ENCODE measurements at regions not wholly inside any gene's neighbourhood (a gene's known extent, or its start where the extent isn't known, plus 50 kb on each side); places are given as distances from the start of the nearest gene placed in this dataset.
"Not testable (repeated sequence)": the region's sequence is repeated elsewhere in the genome, so short reads cannot be mapped to it uniquely, and the experiment has no call there.

DNA sequence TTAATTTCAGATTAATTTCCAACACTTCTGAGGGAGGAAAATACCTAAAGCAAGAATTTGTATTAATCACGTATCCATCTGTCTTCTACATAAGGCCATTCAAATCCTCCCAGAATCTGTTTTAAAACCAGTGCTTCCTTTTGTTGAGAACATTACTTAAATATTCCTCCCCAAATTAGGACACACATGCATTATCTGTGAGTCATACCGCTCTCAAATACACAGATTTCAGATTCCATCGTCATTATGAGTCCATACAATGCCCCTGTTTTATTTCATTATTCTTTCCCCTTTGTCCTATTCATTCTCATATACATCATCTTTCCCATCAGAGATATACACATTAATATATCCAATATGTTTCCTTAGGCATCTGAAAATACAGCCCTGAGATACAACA, 57.3 kb upstream of the PRSS12 start:
- DNase-seq (ENCODE audit: low read depth in 2 of 2, low spot score in 1 of 2), result no peak

DNA sequence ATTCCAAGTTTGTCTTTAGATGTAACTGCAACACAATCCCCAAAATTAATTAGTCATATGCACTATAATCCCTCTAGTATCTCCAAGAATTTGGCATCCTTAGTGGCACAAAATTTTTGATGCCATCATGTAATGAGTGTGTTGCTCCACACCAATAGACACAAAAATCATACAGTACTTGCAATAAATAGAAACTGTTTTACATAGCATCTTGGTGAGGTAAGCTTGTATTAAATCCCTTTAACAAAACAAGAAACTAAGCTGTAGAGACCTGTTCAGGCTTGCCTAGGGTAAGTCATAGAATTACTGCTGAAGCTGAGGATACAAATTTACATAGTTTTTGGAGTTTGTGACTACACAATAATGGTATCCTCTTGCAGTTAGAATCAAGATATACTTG, 64.5 kb upstream of the PRSS12 start:
- DNase-seq (ENCODE audit: low read depth in 2 of 2, low spot score in 1 of 2), result no peak

DNA sequence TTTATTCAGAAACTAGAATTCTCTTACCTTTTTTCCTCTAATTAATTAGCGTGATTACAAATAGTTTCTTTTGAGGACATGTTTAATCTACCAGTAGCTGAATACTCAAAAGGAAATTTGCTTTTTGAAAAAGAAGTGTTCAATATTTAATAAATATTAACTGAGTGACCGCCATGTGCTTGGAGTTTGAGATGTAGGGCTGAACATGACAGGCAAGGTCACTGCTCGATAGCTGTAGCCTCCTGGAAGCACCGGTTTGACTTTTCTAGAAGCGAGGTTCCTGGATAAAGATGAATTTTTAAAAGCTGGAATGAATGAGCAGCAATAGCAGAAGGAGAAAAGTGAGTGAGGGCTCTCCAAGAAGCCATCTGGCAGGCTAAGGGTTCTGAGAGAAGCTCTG, 65.0 kb upstream of the PRSS12 start:
- not testable (repeated sequence) for DNase-seq (ENCODE audit: low read depth in 2 of 2, low spot score in 1 of 2)

DNA sequence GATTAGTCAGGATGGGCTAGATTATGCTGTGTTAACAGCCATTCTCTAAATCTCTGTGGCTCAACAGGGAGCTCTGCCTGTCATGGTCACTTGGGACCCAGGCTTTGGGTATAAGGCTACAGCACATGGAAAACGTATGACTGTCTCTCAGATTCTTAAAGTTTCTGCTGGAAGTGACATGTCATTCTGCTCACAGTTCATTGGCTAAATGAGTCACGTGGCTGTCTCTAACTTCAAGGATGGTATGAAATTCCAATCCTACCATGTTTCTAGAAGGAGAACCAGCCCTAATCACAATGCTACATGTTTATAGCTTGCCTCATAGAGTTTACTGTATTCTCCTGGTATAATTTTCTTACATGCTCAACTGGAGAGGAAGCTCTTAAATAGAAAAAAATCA, 65.6 kb upstream of the PRSS12 start:
- not testable (repeated sequence) for DNase-seq (ENCODE audit: low read depth in 2 of 2, low spot score in 1 of 2)

DNA sequence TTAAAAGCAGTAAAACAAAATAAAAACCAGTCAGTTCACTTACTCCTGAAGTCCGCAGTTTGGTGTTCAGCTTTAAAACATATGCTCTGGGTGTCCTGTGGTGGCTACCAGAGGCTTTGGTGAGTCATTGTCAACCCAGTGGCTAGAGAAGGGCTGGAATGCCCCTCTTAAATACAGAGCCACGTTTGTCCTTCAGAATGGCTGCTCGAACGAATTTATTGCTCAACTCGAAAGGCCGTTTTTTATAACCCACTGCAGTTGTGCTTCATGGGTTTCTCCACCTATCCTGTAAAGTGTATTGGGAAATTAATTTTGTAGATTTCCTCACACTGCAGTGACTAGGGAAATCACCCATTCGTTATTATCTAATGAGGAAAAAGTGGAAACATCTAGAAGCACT, 66.8 kb upstream of the PRSS12 start:
- DNase-seq (ENCODE audit: low read depth in 2 of 2, low spot score in 1 of 2), result not testable (repeated sequence)

DNA sequence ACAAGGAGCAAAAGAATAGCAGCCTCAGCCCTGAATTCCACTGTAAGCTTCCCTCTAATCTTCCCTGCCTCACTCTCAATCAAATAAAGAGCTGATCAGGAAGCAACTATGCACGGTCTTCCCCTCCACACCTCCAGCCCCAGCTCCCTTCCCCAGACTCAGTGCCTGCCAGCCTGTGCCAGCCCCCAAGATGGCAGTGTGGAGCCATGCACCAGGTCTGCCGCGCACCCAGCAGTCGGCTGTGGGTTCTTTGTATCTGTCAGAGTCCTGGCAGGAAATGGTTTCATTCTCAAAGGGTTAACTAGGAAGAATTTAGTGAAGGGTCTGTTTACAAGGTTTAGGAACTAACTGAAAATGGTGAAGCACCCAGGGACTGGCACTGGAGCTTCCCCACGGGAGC, 71.3 kb upstream of the PRSS12 start:
- DNase-seq (ENCODE audit: low read depth in 2 of 2, low spot score in 1 of 2), result not testable (repeated sequence)

DNA sequence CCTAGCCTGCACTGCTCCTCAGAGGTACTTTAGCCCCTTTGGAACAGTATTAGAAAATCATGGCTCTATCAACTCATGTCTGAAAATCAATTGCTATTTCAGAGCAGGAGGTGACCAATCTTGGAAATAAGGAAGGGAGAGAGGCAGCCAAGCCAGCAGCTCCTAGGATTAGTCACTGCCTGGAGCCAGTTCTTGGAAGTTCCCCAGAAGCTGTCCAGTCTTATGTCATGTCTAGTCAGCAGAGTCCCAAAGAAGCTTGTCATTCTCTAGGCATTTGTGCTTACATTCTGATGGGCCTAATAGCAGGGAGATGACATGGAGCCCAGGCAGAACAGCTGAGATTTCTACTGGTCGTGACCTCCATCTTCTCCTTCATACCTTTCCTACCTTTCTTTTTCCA, 76.1 kb upstream of the PRSS12 start:
- not testable (repeated sequence) for DNase-seq (ENCODE audit: low read depth in 2 of 2, low spot score in 1 of 2)

DNA sequence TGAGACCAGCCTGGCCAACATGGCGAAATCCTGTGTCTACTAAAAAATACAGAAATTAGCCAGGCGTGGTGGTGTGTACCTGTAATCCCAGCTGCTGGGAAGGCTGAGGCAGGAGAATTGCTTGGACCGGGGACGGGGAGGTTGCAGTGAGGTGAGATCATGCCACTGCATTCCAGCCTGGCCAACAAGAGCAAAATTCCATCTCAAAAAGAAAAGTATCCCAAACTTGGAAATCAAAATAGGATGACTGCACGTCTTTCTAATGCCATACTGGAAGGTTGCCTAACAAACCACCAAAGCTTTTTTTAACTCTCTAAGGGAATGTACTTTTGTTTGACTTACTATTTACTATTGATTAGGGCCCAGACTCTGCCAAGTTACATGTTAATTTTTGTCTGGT, 79.6 kb upstream of the PRSS12 start:
- not testable (repeated sequence) for DNase-seq (ENCODE audit: low read depth in 2 of 2, low spot score in 1 of 2)

DNA sequence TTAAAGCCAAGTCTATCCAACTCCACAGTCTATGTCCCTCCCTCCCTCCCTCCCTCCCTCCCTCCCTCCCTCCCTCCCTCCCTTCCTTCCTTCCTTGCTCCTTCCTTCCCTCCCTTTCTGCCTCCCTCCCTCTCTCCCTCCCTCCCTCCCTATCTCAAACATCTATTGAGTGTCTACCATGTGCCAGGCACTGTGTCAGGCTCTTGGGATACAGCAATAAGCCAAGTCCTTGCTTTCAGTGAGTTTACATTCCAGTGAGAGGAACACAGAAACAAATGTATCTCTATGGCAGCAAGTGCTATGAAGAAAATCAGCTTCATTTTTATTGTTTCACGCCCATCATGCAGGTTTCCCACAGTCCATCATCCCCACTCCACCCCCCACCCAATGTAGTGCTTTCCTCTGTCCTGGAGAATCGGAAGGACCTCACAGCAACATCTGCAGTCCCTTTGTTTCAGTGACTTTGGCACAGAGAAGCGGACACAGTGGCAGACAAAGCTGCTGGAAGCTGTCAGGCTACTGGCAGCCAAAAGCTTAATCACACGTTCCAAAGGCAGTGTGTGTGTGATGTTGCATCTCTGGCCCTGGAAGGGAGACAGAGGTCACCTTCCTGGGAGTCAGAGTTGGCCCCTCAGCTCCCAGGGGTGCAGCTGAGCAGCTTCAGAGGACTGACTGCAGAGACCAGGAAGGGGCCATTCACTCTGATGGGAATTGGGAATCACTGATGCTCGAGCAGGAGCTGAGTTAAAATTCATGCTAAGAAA, 81.0 kb upstream of the PRSS12 start:
- DNase-seq (ENCODE audit: low read depth in 2 of 2, low spot score in 1 of 2), result not testable (repeated sequence)

DNA sequence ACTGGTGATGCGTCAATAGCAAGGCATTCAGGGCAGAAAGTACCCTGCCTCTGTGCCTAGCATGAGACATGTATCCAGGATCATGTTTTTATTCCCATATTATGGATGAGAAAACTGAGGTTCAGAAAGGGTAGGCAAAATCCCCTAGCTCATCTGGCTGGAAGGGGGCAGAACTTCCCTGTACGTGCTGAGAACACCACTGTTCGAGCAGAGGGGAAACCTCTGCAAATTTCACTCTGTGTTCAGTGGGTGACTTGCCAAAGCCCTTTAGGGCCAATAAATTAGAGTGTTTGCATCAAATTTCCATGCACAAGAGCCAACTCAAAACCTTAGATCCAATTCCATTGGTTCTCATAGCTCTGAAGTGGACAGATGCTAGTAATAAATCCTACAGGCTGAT, 82.6 kb upstream of the PRSS12 start:
- not testable (repeated sequence) for DNase-seq (ENCODE audit: low read depth in 2 of 2, low spot score in 1 of 2)

DNA sequence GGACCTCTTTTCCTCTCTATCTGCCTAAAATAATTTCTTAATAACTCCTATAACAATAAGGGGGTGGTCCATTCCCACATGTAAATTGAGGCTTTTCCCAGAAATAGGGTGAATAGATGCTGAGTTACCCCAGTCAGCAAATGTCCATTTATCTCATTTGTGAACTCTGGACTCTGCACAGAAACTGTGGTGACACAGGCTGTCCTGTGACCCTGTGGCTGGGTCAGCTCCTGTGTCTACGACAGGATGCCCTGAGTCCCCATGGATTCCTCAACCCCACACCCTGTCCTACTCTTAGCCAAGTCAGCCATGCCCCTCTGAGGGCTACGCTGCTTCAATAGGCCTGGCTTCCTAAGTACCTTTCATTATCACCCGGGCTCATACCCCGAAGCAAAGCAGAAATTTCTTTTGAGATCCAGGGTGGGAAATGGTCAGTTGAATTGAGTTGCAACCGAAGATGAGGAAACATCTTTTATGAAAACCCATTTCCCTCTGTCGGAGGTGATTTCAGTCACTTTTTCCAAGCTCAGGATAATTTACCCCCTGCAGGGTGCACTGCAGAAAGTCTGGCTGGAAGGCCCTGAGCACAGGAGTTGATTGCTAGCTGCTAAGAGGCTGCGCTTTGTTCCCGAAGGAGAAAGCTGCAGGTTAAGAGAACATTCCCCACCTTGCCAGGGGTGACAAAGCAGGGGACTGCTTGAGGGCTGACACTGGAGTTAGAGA, 89.5 kb upstream of the PRSS12 start:
- not testable (repeated sequence) for DNase-seq (ENCODE audit: low read depth in 2 of 2, low spot score in 1 of 2)

DNA sequence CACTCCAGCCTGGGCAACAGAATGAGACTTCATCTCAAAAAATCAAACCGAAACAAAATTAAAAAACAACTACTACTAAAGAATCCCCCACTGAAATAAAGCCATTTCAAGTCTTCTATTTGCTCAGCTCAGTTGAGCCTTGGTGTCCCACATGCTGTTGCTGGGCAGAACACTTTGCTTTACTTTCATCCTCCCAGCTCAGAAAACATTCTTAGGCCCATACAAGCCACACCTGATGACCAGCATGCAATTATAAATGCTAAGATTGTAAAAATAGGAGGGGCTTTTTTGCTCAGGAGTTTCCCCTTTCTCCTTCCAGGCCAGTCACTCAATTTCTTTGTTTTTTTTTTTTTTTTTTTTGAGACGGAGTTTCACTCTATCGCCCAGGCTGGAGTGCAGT, 94.6 kb upstream of the PRSS12 start:
- not testable (repeated sequence) for DNase-seq (ENCODE audit: low read depth in 2 of 2, low spot score in 1 of 2)

DNA sequence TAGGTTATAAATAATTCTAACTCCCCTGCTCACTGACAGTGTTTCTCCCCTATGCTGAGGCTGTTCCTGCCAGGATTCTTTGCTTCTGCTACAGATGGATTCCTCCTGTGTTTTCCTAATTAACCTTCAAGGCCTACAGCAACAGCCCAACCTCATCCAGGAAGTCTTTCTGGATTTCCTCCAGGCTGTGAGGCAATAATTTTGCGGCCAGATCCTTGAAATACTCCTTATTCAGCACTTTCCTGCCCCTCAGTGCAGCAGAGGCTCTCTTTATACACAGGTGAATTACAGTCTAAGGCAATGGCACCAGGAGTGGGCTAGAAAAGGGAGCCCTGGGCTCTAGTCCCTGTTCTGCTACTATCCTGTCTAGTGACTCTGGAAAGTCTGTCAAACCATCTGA, 102.1 kb upstream of the PRSS12 start:
- DNase-seq (ENCODE audit: low read depth in 2 of 2, low spot score in 1 of 2), result not testable (repeated sequence)

DNA sequence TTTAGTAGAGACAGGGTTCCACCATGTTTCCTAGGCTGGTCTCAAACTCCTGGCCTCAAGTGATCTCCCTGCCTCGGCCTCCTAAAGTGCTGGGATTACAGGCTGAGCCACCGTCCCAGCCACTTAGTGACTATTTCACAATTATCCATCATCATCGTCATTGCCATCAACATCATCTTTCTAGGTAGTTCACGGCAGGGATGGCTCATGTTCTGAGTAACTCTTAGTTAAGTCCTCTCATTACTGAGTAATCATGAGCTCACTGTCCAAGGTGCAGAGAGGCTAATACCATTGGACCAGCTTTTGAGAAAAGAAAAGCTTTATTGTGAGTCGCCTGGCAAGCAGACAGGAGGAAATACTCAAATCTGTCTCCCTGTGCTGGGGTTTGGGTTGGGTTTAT, 108.6 kb upstream of the PRSS12 start:
- not testable (repeated sequence) for DNase-seq (ENCODE audit: low read depth in 2 of 2, low spot score in 1 of 2)

DNA sequence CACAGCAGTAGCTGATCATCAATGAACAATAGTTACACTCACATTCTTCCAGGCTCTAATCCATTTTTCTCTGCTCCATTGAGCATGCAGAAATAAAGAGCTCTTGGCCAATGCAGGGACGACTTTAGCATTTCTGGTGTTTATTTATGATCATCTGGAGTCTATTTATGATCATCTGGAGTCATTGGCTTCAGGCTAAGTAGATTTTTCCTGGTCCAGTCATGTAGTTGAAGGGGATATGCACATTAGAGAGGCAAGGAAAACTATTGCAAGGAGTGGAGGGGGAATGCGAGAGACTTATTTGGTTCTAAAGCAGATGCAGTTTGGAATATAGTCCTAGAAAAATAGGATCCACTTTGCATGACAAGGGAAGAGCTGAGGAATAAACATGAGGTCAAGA, 113.0 kb upstream of the PRSS12 start:
- DNase-seq (ENCODE audit: low read depth in 2 of 2, low spot score in 1 of 2), result not testable (repeated sequence)

DNA sequence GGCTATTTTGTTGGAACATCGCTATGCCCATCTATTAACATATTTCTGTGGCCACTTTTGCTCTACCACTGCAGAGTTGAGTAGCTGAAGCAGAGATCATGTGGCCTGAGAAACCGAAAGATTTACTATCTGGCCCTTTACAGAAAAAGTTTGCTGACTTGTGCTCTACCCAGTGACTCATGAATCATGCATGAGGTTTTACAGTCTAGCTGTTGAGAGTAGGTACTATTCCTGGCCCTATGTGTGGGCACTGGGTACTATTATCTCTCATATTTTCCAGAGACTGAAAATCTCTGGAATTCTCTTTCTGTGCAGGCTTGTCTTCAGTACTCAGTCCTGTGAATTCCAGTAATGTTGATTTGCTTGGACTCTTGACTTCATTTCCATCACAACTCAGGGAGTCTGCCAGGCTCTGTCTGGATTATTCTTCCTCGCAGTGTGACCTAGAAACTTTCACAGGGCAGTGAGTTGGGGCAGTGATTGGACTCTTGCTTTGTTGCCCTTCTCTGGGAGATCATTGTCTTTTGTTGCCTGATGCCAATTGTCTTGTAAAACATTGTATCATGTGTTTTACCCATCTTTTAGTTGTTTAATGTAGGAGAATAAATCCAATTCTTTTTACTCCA, 121.3 kb upstream of the PRSS12 start:
- not testable (repeated sequence) for DNase-seq (ENCODE audit: low read depth in 2 of 2, low spot score in 1 of 2)

DNA sequence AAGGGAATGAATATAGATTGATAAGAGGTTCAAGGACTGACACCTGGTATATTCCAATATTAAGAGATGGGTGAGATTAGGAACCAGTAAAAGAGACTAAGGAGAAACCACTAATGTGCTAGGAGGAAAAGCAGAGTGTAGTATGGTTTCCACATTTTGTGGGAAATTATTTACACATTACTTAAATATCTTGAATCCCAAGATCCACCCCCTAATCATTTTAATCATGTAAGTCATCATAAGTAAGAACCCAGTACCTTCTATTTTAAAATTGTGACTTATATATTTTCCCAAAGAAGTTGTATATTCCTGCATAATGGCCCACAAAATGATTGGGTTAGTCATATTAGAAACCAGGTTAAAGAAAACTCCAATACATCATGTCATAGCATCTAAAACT, 122.0 kb upstream of the PRSS12 start:
- DNase-seq (ENCODE audit: low read depth in 2 of 2, low spot score in 1 of 2), result not testable (repeated sequence)

DNA sequence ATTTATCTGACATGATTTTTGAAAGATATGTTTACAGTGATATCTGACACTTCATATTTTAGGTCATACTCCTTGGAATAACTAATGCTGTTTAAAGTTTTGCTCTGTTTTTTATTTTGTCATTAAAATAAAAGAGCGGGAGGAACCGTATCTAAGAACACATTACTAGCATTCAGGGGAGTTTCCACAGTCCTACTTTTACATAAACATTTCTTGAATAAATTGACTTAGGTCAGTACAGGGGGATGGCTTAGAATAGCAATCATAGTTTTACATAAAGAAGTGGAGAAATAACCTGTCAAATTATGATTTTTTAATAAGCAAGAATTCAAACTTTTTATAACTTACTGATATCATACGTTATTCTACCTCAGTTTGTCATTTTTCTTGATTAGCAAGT, 123.1 kb upstream of the PRSS12 start:
- DNase-seq (ENCODE audit: low read depth in 2 of 2, low spot score in 1 of 2), result not testable (repeated sequence)

DNA sequence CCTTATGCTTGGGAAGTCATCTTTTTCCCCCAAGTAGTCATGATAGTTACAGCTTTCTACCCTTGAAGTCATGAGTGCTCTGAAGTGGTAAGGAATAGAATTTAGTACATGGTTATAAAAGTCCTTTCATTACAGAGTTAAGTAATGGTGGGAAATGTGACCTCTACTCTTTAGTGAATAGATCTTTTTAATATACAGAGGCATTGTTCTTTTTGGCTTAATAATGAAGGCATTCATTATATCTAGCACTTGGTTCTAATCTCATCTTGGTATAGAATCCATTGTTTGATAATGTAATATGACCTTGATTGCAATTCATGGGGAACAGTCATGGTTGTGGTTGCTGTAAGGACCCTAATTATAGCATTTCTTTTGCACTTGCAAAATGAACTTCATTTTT, 125.0 kb upstream of the PRSS12 start:
- DNase-seq (ENCODE audit: low read depth in 2 of 2, low spot score in 1 of 2), result not testable (repeated sequence)

DNA sequence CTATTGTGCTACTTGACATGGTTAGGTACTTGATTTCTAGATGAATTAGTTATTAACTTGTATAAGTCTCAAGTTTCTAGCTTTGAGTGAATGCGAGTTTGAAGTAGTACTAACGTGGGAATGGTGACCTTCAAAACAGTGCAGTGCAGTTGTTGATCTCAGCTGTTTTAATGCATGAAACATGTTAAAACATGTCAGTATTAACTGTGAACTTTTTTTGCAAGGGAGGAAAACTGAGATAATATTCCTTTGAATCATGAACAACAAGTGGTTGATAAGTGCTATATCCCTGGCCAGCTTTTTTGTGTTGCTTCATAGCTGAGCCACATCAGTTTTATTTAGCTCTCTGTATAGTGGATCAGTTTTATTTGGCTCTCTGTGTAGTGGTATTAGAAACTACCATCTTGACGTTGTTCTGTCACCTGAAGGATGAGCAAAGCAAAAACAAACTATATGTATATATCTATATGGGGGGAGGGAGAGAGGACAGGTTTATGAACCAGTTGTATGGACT, 133.1 kb upstream of the PRSS12 start:
- not testable (repeated sequence) for DNase-seq (ENCODE audit: low read depth in 2 of 2, low spot score in 1 of 2)

DNA sequence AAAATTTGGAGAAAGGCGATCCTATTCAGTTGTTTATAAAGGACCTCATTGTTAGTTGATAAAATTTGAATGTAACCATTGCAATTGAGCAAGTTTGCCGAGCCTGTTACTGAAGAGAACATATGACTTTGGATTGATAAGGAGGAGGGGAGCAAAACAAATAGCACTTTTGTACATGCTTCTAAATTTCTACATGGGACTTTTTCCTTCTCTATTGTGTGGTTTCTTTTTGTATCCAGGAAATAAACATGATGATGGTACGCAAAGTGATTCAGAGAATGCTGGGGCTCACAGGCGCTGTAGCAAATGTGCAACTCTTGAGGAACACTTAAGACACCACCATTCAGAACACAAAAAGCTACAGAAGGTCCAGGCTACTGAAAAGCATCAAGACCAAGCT, 140.2 kb upstream of the PRSS12 start:
- not testable (repeated sequence) for DNase-seq (ENCODE audit: low read depth in 2 of 2, low spot score in 1 of 2)

DNA sequence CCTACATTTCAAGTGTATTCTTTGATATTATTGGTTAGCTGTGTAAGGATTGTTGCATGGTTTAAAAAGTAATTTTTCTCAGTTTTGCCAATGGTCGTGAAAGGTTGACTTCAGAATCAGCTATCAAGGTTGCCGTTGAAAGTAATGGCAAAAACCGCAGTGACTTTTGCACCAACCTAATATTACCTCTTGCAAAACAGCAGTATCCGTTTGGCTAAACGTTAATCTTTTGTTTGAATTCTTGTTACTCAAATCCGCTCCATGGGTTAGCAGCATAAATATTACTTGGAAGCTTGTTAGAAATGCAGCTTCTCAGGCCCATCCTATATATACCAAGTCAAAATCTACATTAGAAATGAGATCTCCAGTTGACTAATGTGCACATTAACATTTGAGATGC, 141.6 kb upstream of the PRSS12 start:
- DNase-seq (ENCODE audit: low read depth in 2 of 2, low spot score in 1 of 2), result not testable (repeated sequence)
